SIG-M5 treated with dmso at 0.1 percent for 504 hours (cell line): ENCODE measurements at regions not wholly inside any gene's neighbourhood (a gene's known extent, or its start where the extent isn't known, plus 50 kb on each side); places are given as distances from the start of the nearest gene placed in this dataset.
"Not testable (repeated sequence)": the region's sequence is repeated elsewhere in the genome, so short reads cannot be mapped to it uniquely, and the experiment has no call there.

Source experiments
- DNase-seq: peaks from one replicate; lab custom pipeline; 2025; ENCODE audit not compliant: unreplicated experiment; lab: John Stamatoyannopoulos, UW

DNA sequence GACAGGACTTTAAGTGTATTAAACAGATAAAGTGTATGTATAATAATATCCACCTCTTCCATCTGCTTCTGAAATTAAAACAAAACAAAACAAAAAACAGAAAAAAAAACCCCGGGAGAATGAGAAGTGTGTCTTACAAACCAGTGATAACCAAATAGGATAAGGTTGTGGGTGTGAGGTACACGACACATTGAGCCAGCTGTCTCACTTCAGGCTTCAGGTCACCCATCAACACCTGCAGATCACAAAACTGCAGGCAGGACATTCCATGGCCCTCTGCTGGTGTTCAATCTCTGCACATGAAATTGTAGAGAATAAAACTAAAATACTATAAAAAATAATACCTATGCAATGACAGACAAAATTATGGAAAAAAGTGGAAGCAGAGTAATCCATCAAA, 339.9 kb downstream of the SFMBT2 start:
- DNase-seq, result no peak

GRCh38 chr10:7069706-7070105, 341.1 kb downstream of the SFMBT2 start:
- DNase-seq, result no peak

GRCh38 chr10:7056216-7056615, 354.6 kb downstream of the SFMBT2 start:
- DNase-seq, result no peak

DNA sequence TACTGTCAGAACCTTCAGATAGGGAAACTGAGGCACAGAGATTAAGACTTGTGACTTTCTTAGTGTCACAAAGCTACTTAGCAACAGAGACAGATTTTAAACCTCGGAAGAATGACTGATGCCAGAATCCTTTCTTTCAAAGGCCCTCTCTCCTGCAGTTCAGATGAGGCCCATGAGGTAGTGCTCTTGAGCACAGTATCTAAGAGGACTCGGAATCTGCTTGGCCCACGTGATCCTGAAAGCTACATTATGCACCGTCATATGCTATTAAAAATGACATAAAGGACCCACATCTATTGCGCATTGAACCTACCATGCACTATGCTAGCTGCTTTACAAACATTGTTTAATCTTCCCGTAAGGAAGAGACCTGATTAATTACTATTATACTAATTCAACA, 355.9 kb downstream of the SFMBT2 start:
- DNase-seq, result peak; percentile 18

GRCh38 chr10:7053195-7053594, 357.6 kb downstream of the SFMBT2 start:
- no peak for DNase-seq

DNA sequence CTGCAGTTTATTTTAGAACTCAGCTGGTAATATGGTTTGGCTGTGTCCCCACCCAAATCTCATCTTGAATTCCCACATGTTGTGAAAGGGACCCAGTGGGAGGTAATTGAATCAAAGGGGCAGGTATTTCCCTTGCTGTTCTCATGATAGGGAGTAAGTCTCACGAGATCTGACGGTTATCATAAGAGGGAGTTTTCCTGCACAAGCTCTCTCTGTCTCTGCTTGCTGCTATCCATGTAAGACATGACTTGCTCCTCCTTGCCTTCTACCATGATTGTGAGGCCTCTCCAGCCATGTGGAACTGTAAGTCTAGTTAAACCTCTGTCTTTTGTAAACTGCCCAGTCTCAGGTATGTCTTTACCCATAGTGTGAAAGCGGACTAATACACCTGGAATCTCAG, 360.8 kb downstream of the SFMBT2 start:
- not testable (repeated sequence) for DNase-seq

DNA sequence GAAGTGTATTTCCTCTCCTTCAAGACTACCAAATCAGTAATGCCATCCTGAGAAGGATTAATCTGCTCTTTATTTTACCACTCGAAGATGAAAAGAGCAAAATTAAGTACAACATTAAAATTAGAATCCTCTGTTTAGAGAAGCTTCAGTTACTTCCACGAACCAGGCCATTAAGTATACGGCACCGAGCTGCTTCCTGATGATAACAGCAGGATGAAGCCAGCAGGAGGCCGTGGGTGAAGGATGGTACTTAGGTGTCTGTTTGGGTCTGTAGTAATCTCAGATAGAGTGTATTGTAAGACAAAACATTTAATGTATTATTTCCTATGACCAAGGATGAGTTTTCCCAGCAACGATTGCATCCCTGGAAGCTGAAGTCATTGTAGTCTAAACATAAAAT, 362.8 kb downstream of the SFMBT2 start:
- DNase-seq, result no peak

DNA sequence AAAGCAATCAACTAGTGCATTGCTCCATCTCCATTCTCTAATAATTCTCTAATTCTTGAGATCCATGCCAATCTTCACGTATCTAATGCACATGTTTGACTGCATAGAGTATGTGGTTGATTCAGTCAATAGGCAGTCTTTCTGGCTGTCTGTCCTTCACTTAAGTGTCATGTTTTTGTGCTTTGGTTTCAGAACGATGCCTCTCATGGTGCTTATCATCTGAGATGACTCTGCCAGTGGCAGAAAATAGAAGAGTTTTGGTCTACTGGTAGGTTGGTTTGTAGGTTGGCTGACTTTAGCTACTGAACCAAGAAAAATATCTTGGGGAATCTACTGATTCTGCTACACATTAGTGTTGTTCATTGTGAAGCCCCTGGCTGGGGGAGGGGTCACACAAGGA, 364.2 kb downstream of the SFMBT2 start:
- peak; percentile 84 for DNase-seq

GRCh38 chr10:7045891-7046599, 364.8 kb downstream of the SFMBT2 start:
- peak; percentile 99 for DNase-seq

DNA sequence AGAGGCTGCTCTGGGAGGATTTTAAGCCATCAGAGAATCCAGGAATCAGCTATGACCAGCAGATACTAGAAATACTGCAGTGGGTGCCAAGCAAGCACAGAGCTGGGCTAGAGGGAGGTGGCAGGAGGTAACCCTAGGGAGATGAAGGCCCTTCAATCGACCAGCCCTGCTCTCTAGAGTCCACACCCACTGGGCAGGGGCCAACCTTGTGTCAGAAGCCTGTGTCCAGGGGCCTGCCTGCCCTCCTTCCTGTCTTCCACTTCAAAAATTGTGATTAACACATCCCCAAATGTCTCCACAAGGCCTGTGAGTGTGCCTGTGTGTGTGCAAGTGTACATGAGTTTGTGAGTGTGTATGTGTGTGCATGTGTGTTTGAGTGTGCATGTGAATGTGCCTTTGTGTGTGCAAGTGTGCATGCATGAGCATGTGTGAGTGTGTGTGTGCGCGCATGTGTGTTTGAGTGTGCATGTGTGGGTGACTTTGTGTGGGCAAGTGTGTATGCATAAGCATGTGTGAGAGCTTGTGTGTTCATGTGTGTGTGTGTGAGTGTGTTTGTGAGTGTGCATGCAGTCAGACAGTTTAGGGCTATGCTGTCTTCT, 367.7 kb downstream of the SFMBT2 start:
- DNase-seq, result no peak

- no peak for DNase-seq
Observed at GRCh38 chr10:7042419-7043054, 368.3 kb downstream of the SFMBT2 start.

DNA sequence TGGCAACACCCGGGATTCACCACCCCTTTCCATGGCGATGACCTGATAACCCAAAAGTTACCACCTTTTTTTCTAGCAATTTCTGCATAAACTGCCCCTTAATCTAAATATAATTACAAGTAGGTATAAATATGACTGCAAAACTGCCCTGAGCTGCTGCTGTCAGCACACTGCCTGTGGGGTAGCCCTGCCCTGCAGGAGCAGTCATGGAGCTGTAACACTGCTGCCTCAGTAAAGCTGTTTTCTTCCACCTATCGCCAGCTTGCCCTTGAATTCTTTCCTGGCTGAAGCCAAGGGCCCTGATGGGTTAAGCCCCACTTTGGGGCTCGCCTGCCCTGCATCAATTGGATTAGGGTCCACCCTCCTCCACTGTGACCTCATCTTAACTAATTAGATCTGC, 368.8 kb downstream of the SFMBT2 start:
- no peak for DNase-seq

- no peak for DNase-seq
Observed at GRCh38 chr10:7040681-7041080, 370.2 kb downstream of the SFMBT2 start.

GRCh38 chr10:7039859-7040258, 371.0 kb downstream of the SFMBT2 start:
- DNase-seq, result no peak

DNA sequence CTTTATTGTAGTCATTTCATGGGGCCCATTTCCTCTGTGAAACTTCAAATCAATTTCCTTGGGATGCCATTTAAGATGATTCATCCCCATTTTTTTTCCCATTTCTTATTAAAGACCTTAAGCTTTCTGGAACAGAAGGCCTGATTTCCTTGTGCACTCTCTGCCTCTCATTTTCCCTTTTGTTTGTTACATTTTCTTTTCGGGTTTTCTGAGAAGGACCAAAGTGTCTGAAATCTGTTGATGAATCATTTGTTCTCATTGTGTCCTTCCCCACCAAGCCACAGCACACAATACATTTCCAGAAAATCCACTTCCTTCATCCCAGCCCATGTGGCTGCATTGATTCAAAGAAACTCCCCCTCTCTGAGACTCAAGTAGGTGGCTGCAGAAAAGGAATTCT, 372.4 kb downstream of the SFMBT2 start:
- DNase-seq, result no peak

GRCh38 chr10:7037434-7037833, 373.4 kb downstream of the SFMBT2 start:
- not testable (repeated sequence) for DNase-seq

GRCh38 chr10:7036951-7037350, 373.9 kb downstream of the SFMBT2 start:
- DNase-seq, result no peak

DNA sequence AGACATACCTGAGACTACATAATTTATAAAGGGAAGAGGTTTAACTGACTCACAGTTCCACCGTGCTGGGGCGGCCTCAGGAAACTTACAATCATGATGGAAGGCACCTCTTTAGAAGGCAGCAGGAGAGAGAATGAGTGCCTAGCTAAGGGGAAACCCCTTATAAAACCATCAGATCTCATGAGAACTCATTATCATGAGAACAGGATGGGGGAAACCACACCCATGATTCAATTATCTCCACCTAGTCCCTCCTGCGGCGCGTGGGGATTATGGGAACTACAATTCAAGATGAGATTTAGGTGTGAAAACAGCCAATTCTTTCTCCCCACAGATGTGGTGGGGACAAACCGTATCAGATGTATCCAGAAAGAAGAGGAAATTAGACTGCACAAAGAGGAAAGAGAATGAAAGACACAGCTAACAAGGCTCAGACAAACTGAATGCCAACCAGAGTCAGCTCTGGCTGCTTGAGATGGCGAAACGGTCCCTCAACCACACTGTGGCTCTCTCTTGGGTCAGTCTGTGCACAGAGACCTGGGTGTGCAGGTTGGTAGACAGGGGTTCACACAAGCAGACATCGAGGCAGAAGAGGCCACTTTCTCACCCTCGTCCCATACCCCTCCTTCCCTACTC, 375.6 kb downstream of the SFMBT2 start:
- DNase-seq, result no peak

- no peak for DNase-seq
Observed at GRCh38 chr10:7033031-7033430, 377.8 kb downstream of the SFMBT2 start.

DNA sequence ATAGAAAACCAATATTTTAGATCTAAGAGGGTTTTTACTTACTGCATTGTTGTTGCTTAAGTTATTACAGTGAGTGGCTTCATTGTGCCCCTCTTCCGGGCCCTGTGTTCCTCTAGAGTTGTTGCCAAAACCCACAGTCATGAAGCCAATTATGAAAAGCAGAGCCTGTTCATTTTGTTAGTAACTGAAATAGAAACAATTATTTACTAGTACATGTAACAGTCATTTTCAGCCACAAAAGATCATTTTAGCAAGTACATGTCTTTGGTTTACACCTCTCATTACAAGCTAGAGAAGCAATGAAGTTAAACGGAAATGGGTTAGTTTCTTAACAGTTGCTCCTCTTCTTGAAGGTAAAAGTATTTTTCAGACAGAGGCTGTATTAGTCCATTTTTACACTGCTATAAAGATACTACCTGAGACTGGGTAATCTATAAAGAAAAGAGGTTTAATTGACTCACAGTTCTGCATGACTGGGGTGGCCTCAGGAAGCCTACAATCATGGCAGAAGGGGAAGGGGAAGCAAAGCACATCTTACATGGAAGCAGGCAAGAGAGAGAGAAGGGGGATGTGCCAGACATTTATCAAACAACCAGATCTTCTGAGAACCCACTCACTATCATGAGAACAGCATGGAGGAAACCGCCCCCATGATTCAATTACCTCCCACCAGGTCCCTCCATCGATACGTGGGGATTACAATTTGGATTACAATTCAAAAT, 380.5 kb downstream of the SFMBT2 start:
- DNase-seq, result no peak

DNA sequence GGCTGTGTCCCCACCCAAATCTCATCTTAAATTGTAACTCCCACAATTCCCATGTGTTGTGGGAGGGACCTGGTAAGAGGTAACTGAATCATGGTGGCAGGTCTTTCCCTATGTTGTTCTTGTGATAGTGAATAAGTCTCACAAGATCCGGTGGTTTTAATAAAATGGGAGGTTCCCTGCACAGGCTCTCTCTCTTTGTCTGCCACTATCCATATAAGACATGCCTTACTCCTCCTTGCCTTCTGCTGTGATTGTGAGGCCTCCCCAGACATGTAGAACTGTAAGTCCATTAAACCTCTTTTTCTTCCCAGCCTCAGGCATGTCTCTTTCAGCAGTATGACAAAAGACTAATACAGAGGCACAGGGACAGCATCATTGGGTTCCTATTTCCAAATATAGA, 381.2 kb downstream of the SFMBT2 start:
- DNase-seq, result no peak
